Dermis blood vessel endothelial cell (primary cell): ENCODE measurements at regions not wholly inside any gene's neighbourhood (a gene's known extent, or its start where the extent isn't known, plus 50 kb on each side); places are given as distances from the start of the nearest gene placed in this dataset.
"Not testable (repeated sequence)": the region's sequence is repeated elsewhere in the genome, so short reads cannot be mapped to it uniquely, and the experiment has no call there.

Experiments
- DNase-seq: peaks from one replicate; pipeline ENCODE4 v3.0.0; 2010

DNA sequence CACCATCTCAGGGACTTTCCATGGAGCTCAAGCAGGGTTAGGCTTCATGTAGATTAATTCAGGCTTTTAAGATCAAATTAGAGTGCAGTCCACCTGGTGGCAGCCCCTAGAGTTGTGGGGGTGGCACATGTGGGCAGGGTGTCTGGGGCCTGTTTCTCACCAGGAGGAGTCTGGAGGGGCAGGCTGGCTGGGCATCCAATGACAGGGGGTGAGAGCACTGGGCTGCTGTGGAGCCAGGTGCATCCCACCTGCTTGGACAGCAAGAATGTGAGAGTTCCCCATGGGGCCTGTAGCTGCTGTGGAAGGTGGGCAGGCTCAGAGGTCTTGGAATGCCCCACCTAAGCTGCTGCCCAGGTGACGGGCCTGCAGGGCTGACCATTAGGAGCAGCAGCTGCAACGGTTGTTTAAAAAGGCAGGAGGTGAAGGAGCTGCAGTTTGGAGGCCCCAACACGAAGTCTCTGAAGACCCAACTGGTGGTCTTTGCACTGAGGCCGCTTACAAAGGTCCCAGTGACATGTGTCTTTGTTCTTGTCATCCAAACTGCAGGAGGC, 686.3 kb upstream of the HS6ST1 start:
- DNase-seq = no peak

GRCh38 chr2:129006135-129006886, 687.6 kb upstream of the HS6ST1 start:
- no peak for DNase-seq

DNA sequence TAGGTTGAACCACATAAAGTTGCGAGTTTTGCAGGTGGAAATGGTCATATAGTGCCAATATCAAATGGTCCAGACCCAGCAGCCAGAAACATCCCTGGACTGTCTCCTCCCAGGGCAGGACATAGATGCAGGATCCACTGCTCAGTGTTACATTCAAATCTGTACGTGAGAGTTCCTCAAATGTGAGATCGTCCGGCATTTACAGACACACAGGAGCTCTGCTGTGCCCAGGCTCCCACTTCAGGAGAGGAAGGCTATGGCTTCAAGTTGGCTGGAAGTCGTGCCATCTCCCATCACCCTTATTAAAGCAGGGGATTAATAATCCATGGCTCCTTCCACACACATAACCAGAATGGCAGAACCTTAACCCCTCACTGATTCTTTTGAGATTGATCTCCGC, 688.2 kb upstream of the HS6ST1 start:
- no peak for DNase-seq

DNA sequence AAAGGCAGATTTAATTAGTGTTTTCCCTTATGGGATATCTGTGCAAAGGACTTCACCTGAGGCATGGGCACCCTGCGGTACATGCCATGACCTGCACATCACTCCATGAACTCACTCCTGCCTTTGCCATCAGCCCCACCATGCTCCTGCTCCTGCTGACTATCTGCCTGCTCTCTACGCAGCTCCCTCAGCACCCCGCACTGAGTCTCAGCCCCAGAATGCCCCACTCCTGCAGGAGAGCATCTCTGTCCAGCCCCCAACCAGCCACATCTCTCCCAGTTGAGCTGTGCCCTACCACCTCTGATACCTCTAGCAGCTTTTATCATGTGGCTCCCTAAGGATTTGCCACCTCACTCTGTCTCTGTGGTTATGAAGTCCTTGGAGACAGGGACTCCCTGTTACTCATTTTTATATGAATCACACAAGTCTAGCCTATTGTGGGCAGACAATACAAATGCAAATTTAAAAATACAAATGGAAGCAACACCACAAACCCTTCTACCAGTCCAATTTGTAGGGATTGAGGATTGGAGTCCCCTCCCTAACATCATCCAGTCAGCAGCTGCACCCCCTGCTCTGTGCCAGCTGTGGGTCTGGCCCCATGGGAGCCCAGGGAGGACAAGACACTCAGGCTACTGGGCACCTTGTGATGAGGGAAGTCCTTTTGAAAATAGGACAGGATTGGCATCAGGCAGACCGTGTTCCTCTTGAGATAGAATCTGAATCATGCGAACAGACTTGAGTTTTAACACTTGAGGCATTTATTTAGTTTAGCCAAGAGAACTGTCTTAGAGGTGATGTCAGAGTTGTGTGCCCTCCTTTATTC, 689.6 kb upstream of the HS6ST1 start:
- no peak for DNase-seq

GRCh38 chr2:129008881-129009554, 690.4 kb upstream of the HS6ST1 start:
- no peak for DNase-seq

DNA sequence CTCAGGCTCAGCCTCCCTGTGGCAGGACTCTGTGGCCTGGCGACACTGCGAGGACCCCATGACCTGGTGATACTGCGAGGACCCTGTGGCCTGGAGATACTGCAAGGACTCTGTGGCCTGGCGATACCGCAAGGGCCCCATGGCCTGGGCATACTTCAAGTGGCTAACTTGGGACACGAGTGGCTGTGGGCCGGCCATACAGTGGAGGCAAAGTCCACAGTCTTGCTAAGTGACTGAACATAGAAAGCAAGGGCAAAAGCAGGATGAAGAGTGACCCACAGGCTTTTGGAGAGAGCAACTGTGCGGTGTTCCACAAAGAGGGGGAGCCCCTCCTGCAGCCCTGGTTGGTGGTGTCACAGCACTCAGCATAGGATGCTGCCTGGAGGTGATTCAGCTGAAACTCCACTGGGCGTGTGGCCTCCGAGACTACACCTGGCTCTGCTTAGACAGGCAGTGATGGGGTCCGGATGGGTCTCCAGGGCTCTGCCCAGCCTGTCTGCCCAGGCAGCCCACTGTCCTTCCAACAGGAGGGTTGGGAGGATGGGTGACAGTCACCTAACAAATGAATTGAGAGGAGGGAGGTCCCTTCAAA, 691.0 kb upstream of the HS6ST1 start:
- DNase-seq = no peak

DNA sequence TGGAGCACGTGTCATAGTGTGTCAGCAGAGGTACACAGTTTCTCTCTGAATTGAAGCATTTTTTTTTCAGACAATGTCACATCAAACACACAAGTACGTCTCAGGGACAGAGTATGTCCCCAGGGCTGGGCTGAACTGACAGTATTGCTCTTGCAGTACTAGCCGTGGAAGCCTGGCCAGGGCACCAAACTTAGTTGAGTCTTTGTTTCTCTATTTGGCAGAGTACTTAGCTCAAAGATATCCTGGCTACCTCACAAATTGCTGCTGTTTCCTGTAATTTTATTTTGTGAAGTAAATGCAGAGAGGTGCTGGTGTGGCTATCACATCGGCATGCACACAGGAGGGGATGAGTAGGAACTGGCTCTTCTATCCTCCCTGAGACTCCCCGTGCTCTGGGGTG, 691.6 kb upstream of the HS6ST1 start:
- no peak for DNase-seq

DNA sequence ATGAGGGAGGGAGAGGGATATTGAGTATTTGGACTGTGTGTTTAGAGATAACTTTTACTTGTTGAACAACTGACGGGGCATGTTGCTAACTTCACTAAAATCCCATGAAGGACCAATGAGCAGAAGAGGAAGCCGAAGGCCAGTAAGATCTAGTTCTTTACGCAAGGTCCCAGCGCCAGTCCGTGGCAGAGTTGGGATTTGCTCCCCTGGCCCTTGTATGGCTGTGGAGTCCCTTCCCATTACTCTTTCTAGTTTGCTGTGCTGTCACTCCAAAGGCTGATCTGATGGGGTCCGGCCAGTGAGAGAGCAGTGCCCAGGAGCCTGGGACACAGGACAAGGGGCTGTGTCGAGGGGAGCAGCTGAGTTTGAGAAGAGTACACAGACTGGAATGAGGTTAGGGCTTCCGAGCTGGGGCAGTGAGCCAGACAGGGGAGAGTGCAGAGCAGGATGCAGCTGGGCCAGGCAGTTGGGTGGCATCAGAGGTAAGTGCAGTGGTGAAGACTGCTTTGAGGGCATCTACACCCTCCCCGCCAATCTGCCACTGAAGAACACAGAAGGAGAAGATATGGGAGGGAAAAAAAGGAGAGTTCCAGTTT, 692.9 kb upstream of the HS6ST1 start:
- no peak for DNase-seq

DNA sequence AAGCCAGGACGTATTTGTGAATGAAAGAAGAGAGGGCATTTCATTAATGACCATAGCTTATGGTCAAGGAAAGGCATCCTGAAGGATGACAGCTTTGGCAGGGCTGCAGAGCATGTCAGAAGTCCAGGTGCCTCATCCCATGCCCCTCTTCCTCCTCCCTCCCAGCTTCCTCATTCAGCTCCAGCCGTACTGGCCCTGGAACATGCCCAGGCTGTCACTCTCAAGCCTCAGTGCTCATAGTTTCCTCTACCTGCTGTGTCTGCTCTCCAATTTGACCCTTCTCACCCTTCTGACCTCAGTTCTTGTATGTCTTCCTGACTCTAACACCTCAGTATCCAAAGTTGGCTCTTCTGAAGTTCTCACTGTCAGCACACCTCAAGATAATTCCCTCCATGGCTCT, 695.8 kb upstream of the HS6ST1 start:
- no peak for DNase-seq

- no peak for DNase-seq
Measured at GRCh38 chr2:129015397-129016285, 697.0 kb upstream of the HS6ST1 start.

DNA sequence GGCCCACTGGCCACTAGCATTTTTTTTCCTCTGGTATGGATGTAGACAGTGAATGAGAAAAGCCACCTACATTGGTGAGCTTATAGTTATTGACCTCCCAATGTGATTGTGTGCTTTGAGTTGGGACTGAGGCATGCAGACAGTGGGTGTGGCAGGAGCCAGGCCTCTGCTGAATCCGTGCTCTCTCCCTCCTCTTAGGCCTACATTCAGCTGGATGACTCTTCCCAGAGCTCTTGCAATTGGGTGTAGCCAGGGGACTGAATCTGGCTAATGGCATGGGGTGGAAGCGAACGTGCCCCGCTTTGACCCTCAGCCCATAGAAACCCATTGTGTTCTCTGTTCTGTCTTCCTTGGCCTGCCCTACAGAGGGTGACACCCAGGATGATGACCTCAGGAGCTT, 698.3 kb upstream of the HS6ST1 start:
- DNase-seq = no peak

- no peak for DNase-seq
Measured at GRCh38 chr2:129024796-129025195, 706.1 kb upstream of the HS6ST1 start.

DNA sequence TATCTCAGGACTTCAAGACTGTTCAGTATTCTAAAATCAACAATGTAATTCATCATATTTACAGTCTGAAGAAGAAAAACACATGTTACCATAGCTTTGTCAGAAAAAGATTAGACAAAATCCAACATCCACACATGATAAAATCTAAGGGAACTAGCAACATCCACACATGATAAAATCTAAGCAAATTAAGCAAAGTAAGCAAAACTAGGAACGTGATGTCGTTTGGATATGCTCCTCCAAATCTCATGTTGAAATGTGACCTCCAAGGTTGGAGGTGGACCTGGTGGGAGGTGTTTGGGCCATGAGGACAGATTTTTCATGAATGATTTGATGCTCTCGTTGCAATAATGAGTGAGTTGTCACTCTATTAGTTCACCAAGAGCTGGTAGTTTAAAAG, 717.3 kb upstream of the HS6ST1 start:
- no peak for DNase-seq

DNA sequence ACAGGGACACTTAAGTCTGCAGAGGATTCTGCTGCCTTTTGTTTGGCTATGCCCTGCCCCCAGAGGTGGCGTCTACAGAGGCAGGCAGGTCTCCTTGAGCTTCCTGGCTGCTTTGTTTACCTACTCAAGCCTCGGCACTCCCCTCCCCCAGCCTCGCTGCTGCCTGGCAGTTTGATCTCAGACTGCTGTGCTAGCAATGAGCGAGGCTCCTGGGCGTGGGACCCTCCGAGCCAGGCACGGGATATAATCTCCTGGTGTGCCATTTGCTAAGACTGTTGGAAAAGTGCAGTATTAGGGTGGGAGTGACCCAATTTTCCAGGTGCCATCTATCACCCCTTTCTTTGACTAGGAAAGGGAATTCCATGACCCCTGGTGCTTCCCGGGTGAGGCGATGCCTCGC, 725.0 kb upstream of the HS6ST1 start:
- DNase-seq = not testable (repeated sequence)

- DNase-seq = not testable (repeated sequence)
Measured at GRCh38 chr2:129046475-129046874, 727.8 kb upstream of the HS6ST1 start.

- no peak for DNase-seq
Measured at GRCh38 chr2:129050101-129050500, 731.4 kb upstream of the HS6ST1 start.

- no peak for DNase-seq
Measured at GRCh38 chr2:129055242-129055641, 736.6 kb upstream of the HS6ST1 start.

DNA sequence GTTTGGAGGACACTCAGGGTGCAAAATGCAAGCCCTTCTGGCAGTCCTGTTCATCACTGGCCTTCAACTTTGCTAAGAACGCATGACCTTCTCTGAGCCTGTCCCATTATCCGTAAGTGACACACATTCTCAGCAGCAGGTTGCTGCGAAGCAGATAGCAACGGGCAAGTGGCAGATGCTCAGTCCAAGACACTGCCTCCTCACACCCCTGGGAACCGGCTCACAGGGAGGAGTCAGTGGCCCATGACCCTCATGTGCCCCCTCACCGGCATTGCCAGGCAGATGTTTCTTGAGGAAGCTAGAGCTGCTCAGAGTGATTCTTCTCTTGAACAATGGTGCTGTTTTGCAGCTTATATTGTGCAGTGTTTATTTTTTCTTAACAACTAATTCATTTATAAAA, 737.2 kb upstream of the HS6ST1 start:
- DNase-seq = no peak

- DNase-seq = no peak
Measured at GRCh38 chr2:129056309-129056958, 737.8 kb upstream of the HS6ST1 start.

GRCh38 chr2:129056959-129057317, 738.3 kb upstream of the HS6ST1 start:
- DNase-seq = no peak

DNA sequence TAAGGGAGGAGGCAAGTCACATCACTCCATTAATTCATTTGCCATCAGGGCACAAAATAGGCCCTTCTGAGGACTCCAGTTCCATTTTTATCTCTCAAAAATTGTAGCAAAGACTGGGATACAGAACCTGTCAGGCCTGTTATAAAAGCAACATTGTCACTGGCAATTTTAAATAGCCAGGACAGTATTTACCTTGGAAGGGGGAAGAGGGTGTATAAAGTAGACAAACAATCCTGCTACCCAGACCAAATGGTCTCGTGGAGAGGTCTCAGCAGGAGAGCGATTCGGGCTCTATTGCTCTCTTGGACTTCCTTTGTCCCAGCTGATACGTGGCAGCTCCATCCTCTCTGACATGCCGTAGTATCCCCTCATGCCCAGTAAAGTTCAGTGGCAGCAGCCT, 740.3 kb upstream of the HS6ST1 start:
- DNase-seq = no peak
